ENCODE measurements at regions not wholly inside any gene's neighbourhood (a gene's known extent, or its start where the extent isn't known, plus 50 kb on each side); places are given as distances from the start of the nearest gene placed in this dataset.

DNA sequence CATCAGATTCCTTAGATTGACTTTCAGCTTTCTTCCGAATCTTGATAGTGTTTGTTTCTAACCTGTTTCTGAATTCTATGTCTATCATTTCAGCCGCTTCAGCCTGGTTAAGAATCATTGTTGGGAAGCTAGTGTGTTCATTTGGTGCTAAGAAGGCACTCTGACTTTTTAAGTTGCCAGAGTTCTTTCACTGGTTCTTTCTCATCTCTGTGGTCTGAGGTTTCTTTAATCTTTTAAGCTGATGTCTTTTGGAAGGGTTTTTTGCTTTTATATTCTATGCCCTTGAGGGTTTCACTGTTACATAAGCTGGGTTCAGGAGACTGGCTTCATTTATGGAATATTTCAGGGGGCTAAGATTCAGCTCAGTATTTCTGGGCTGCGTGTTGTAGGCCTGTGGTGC lies 104.5 kb upstream of the PRSS58 start:
- TF ChIP-seq CTCF (conservative IDR thresholded peaks at IDR 0.05; ENCODE audit: low read depth, low read length) (no peak), EZH2 (IDR thresholded peaks at IDR 0.05; ENCODE audit: borderline replicate concordance, low read depth, low read length, poor library complexity, severe bottlenecking) (no peak)
